K562 (cell line): ENCODE measurements at regions not wholly inside any gene's neighbourhood (a gene's known extent, or its start where the extent isn't known, plus 50 kb on each side); places are given as distances from the start of the nearest gene placed in this dataset.

Experiments used
- ATAC-seq: fragments of 200-7000 bp; cut with Tn5 transposase; 3 replicates; pipeline ENCODE4 v1.9.1; 2020; ENCODE audit warnings: moderate library complexity
- BruUV-seq: library from RNA; stranded (reverse); fragments of 400-500 nt; replicated peaks from 2 replicates; lab custom pipeline; 2021; lab: Mats Ljungman, UMichigan
- CTCF ChIA-PET: fragments of 300-600 bp; formaldehyde crosslinking; extraction: SDS; loops from one replicate; lab custom pipeline; 2021; ENCODE audit warnings: low intra/inter-chr PET ratio; lab: Yijun Ruan, JAX
- POLR2A ChIA-PET: fragments of 300-600, 350-650 bp; sonication (Branson Sonifier 250); formaldehyde crosslinking; extraction: SDS; loops from one replicate; lab custom pipeline; 2021; ENCODE audit warnings: antibody characterized with exemption, inconsistent platforms; lab: Yijun Ruan, JAX
- DNase-seq, 4 experiments: peaks; one replicate each; pipeline versions ENCODE4 v3.0.0 to v3.0.0-alpha.2; 2011 to 2018; ENCODE audit warnings: low spot score in 3 of 4, mixed read lengths in 3 of 4; ENCODE audit errors: extremely low read depth in 1 of 4
- FAIRE-seq: peaks from 2 replicates; lab custom pipeline; 2011; peaks lifted over from hg19 to GRCh38; lab: Jason Lieb, UNC
- H2AFZ ChIP-seq: 2 replicates; pipeline ENCODE4 v1.6.0; 2011; ENCODE audit warnings: low read depth, low read length, control low read depth, inconsistent platforms
- H3K27ac ChIP-seq: fragments of 200-600 bp; 3 replicates; pipeline ENCODE4 v1.8.0; 2011; ENCODE audit warnings: low read depth, mild to moderate bottlenecking, control low read depth, inconsistent platforms, low read length, moderate library complexity, mixed read lengths; ENCODE audit errors: extremely low read depth
- H3K27me3 ChIP-seq, 2 experiments: fragments of 300-600 bp in 1 of 2; 2 replicates in 1 of 2; 3 replicates in 1 of 2; pipeline versions ENCODE4 v1.6.0 to v1.8.0; 2011; ENCODE audit warnings: inconsistent platforms in 2 of 2, low read length in 2 of 2, mild to moderate bottlenecking in 1 of 2, mixed read lengths in 1 of 2, moderate library complexity in 1 of 2; ENCODE audit not compliant: control insufficient read depth in 2 of 2, insufficient read depth in 2 of 2
- H3K36me3 ChIP-seq: fragments of 300-600 bp; 3 replicates; pipeline ENCODE4 v1.8.0; 2011; ENCODE audit warnings: mild to moderate bottlenecking, low read length, inconsistent platforms; ENCODE audit not compliant: control insufficient read depth, insufficient read depth
- H3K4me1 ChIP-seq, 2 experiments: fragments of 200-600 bp in 1 of 2; replicated peaks in 1 of 2; 2 replicates in 1 of 2; 3 replicates in 1 of 2; pipeline versions ENCODE4 v1.5.1 to v1.8.0; 2011; ENCODE audit warnings: inconsistent platforms in 2 of 2, low read length in 2 of 2, mild to moderate bottlenecking in 1 of 2, mixed read lengths in 1 of 2, moderate library complexity in 1 of 2; ENCODE audit not compliant: control insufficient read depth in 2 of 2, insufficient read depth in 2 of 2
- H3K4me2 ChIP-seq: 2 replicates; pipeline ENCODE4 v1.6.1; 2011; ENCODE audit warnings: low read length, control low read depth, inconsistent platforms, mixed read lengths; ENCODE audit not compliant: insufficient read depth
- H3K4me3 ChIP-seq: fragments of 200-600 bp; sonication (generic), shearing (Covaris generic); 2 replicates; pipeline ENCODE4 v1.5.1; 2016; ENCODE audit warnings: control low read depth, inconsistent platforms
- H3K79me2 ChIP-seq: fragments of 200-600 bp; 3 replicates; pipeline ENCODE4 v1.8.0; 2011; ENCODE audit warnings: low read length, inconsistent platforms; ENCODE audit not compliant: control insufficient read depth, insufficient read depth
- H3K9ac ChIP-seq, 2 experiments: 2 replicates each; pipeline versions ENCODE4 v1.6.0 to v1.6.1; 2011; ENCODE audit warnings: low read depth in 2 of 2, low read length in 2 of 2, control low read depth in 1 of 2, inconsistent platforms in 1 of 2, mild to moderate bottlenecking in 1 of 2, mixed read lengths in 1 of 2; ENCODE audit not compliant: insufficient read depth in 1 of 2
- H3K9me1 ChIP-seq: one replicate; pipeline ENCODE4 v1.6.0; 2011; ENCODE audit warnings: inconsistent platforms, mild to moderate bottlenecking, low read length, moderate library complexity; ENCODE audit not compliant: control insufficient read depth, insufficient read depth
- H3K9me3 ChIP-seq: replicated peaks from 2 replicates; pipeline ENCODE4 v1.5.1; 2011; ENCODE audit warnings: low read depth, low read length, inconsistent platforms; ENCODE audit not compliant: control insufficient read depth, insufficient read depth
- H4K20me1 ChIP-seq: replicated peaks from 2 replicates; pipeline ENCODE4 v1.6.1; 2011; ENCODE audit warnings: low read length, inconsistent platforms, mixed read lengths; ENCODE audit not compliant: control insufficient read depth, insufficient read depth
- BRD4 ChIP-seq: fragments of 200-600 bp; sonication (generic); IDR thresholded peaks from 2 replicates; pipeline ENCODE4 v1.6.1; 2017; ENCODE audit warnings: inconsistent platforms
- GTF2F1 ChIP-seq: IDR thresholded peaks from 2 replicates; pipeline ENCODE4 v1.6.1; 2011; ENCODE audit warnings: low read depth, low read length, improper control_type of control experiment
- NR2C1 ChIP-seq, 2 experiments: fragments of 450-650 bp; IDR thresholded peaks; 2 replicates each; pipeline ENCODE4 v1.6.1; 2017; ENCODE audit warnings: mild to moderate bottlenecking in 2 of 2, antibody characterized with exemption in 1 of 2, inconsistent platforms in 1 of 2, missing compliant biosample characterization in 1 of 2, missing genetic modification characterization in 1 of 2
- RNF219 ChIP-seq: fragments of 250-450 bp; sonication (Bioruptor Pico); IDR thresholded peaks from 2 replicates; pipeline ENCODE4 v1.5.0; 2022; ENCODE audit warnings: mild to moderate bottlenecking
- SMARCC2 ChIP-seq: fragments of 450-650 bp; IDR thresholded peaks from 2 replicates; pipeline ENCODE4 v1.6.1; 2017; ENCODE audit warnings: antibody characterized with exemption, moderate library complexity, mild to moderate bottlenecking, low read depth
- WHSC1 ChIP-seq: IDR thresholded peaks from one replicate; pipeline ENCODE4 v1.6.1; 2012; ENCODE audit warnings: low read length, control low read depth, inconsistent platforms
- ZBTB5 ChIP-seq: fragments of 450-650 bp; IDR thresholded peaks from 2 replicates; pipeline ENCODE4 v1.6.1; 2017; ENCODE audit warnings: antibody characterized with exemption
- ZFX ChIP-seq: sonication (generic); formaldehyde crosslinking; IDR thresholded peaks from 2 replicates; pipeline ENCODE4 v1.8.0; 2022; ENCODE audit warnings: mild to moderate bottlenecking, missing genetic modification reagents, moderate library complexity
- ZNF184 ChIP-seq: sonication (generic); formaldehyde crosslinking; IDR thresholded peaks from 2 replicates; pipeline ENCODE4 v1.5.0; 2020; ENCODE audit warnings: missing genetic modification reagents
- ZNF347 ChIP-seq: fragments of 450-650 bp; formaldehyde crosslinking; IDR thresholded peaks from 2 replicates; pipeline ENCODE4 v1.4.0; 2020; ENCODE audit warnings: low read depth, mild to moderate bottlenecking, moderate library complexity
- ZNF707 ChIP-seq: fragments of 250-450 bp; sonication (Bioruptor Pico); conservative IDR thresholded peaks from 2 replicates; pipeline ENCODE4 v1.8.0; 2022; ENCODE audit warnings: inconsistent platforms, mild to moderate bottlenecking, moderate library complexity
- ZNF740 ChIP-seq, 3 experiments: fragments of 200-800 bp in 1 of 3; sonication (Bioruptor generic) in 1 of 3; sonication (generic) in 1 of 3; formaldehyde crosslinking in 1 of 3; IDR thresholded peaks; 2 replicates each; pipeline versions ENCODE4 v1.6.1 to v1.8.0; 2016 to 2022; ENCODE audit warnings: mild to moderate bottlenecking in 2 of 3, missing compliant biosample characterization in 2 of 3, missing genetic modification characterization in 2 of 3, missing genetic modification reagents in 1 of 3
- WGBS: fragments of 100-300 bp; shearing (Covaris generic); methylation state at CpG from one replicate; pipeline ENCODE4 v1.1.6; 2016; ENCODE audit warnings: low coverage, mixed read lengths; ENCODE audit not compliant: insufficient coverage; ENCODE audit errors: missing lambda C conversion rate; 5-methylcytosine and 5-hydroxymethylcytosine counted together
- in situ Hi-C: fragments of 300-500 bp; cut with MboI; formaldehyde crosslinking; loops from 4 replicates; pipeline ENCODE4 v1.15.0; 2018; ENCODE audit warnings: inconsistent platforms, mixed read lengths
- intact Hi-C: fragments of 100-400 bp; cut with micrococcal nuclease; formaldehyde crosslinking; loops from 2 replicates; pipeline ENCODE4 v1.14.2; 2022

- TF ChIP-seq RNF219 (no peak), ZBTB5 (no peak), GTF2F1 (no peak), ZFX (CRISPR knock-in tag) (no peak), ZNF707 (no peak)
These were observed 326.0 kb downstream of the TEX29 start (continued) for GRCh38 chr13:111646456-111646855.

- H3K4me2 ChIP-seq: no peak overlapping the region
- no TSS peak for BruUV-seq
- ChIA-PET POLR2A (no interaction called here), CTCF (no interaction called here)
- peaks cover 0 to 6% of the 10 kb centered on the region in 2 experiments; a peak in 2 of 5 replicates for H3K27me3 ChIP-seq
- no peaks in the 10 kb centered on the region for H3K4me1 ChIP-seq
- no peaks in the 10 kb centered on the region for H3K9me3 ChIP-seq
- H3K27ac ChIP-seq: no peak overlapping the region
- H3K4me3 ChIP-seq: no peak overlapping the region
- H3K9ac ChIP-seq: no peak overlapping the region
- WGBS: 0% methylated on average over 3 of the region's 4 CpGs
- H3K9me1 ChIP-seq: no peaks in the 10 kb centered on the region
- intact Hi-C loops: no loop called here
- H2AFZ ChIP-seq: no peak overlapping the region
- TF ChIP-seq SMARCC2 (no peak), BRD4 (no peak), NR2C1 (IDR thresholded peaks at IDR 0.05) (no peak), NR2C1 (tag; IDR thresholded peaks at IDR 0.05) (no peak), WHSC1 (no peak), ZNF740 (CRISPR knock-in tag; IDR thresholded peaks at IDR 0.05) (no peak), ZNF740 (tag; IDR thresholded peaks at IDR 0.05) (no peak), ZNF347 (no peak), ZNF184 (CRISPR knock-in tag) (no peak)
- in situ Hi-C loops: no loop called here
- FAIRE-seq (no peak), DNase-seq (no peak), ATAC-seq (no peak)
- H4K20me1 ChIP-seq: no peaks in the 10 kb centered on the region
- H3K79me2 ChIP-seq: no peaks in the 10 kb centered on the region
- no peaks in the 10 kb centered on the region for H3K36me3 ChIP-seq
These were observed 328.4 kb downstream of the TEX29 start for GRCh38 chr13:111648885-111649284.
